ENCODE measurements at regions not wholly inside any gene's neighbourhood (a gene's known extent, or its start where the extent isn't known, plus 50 kb on each side); places are given as distances from the start of the nearest gene placed in this dataset.

DNA sequence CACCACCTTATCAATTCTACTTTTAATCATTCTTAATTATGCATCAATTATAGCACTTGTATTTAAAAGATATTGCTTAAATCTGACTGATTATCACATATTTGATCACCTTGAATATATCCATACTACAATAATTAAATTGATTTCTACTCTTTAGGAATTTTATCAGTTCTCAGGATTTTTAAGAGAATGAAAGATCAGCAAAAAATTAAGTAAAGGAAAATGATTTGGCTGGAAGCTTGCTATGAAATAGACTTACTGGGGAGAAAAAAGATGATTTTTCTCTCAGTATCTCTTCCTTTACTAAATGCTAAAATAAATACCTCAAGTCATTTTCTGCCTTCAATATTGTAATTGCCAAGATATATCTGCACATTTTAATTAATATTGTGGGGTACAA lies 848.6 kb downstream of the LTN1 start:
- DNase-seq, result no peak
- no peak for TF ChIP-seq POLR2A (IDR thresholded peaks at IDR 0.05)
- no peak for TF ChIP-seq CTCF (IDR thresholded peaks at IDR 0.05)
- Histone ChIP-seq H3K36me3 (no peaks in the 10 kb centered on the region), H3K9me3 (no peaks in the 10 kb centered on the region), H3K27ac (no peak overlapping the region), H3K27me3 (no peaks in the 10 kb centered on the region), H3K4me3 (no peak overlapping the region), H3K4me1 (no peaks in the 10 kb centered on the region)

- no peak for DNase-seq
- H3K27ac ChIP-seq, result peak overlapping the region in 2 of 4 donors; percentile 0 to 32
- H3K36me3 ChIP-seq, result no peaks in the 10 kb centered on the region
- H3K4me3 ChIP-seq, result no peak overlapping the region
- H3K9me3 ChIP-seq, result no peaks in the 10 kb centered on the region
- H3K4me1 ChIP-seq, result no peaks in the 10 kb centered on the region
- no peak for TF ChIP-seq POLR2A (IDR thresholded peaks at IDR 0.05)
- no peak for TF ChIP-seq CTCF (IDR thresholded peaks at IDR 0.05)
- H3K27me3 ChIP-seq, result no peaks in the 10 kb centered on the region
These were observed 850.0 kb downstream of the LTN1 start for GRCh38 chr21:28142697-28143096.

GRCh38 chr21:28138272-28138671 lies 854.4 kb downstream of the LTN1 start:
- Histone ChIP-seq H3K27ac (no peak overlapping the region), H3K4me3 (no peak overlapping the region), H3K4me1 (no peaks in the 10 kb centered on the region), H3K27me3 (no peaks in the 10 kb centered on the region), H3K36me3 (no peaks in the 10 kb centered on the region), H3K9me3 (no peaks in the 10 kb centered on the region)
- no peak for DNase-seq
- TF ChIP-seq POLR2A (IDR thresholded peaks at IDR 0.05), result no peak
- TF ChIP-seq CTCF (IDR thresholded peaks at IDR 0.05), result no peak

DNA sequence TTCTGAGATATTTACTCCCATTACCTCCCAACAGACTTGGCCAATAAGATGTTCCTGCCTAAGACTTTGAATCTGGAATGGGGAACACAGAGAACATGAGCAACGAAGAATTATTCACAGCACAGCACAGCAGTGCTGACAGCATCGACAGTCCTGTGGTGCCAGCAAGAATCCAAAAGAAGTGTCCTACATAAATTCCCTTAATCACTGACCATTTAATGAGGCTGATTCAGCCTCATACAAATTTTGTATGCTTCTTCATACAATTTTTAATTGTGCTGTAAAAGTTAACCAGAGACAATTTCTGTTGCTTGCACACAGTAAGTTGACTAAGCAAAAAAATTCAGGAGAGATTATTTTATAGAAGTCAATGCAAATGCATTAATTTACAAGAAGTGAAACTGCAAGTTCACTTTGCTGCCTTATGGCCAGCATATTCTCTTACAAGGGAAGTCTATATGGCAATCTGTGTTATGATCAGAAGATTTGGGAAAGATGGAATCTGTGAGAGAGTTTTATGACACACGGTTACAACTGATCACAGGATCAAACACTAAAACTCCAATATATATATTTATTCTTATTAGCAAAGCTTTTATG lies 855.9 kb downstream of the LTN1 start:
- DNase-seq, result no peak
- Histone ChIP-seq H3K4me1 (no peaks in the 10 kb centered on the region), H3K27ac (no peak overlapping the region), H3K9me3 (no peaks in the 10 kb centered on the region), H3K4me3 (no peak overlapping the region), H3K27me3 (no peaks in the 10 kb centered on the region), H3K36me3 (no peaks in the 10 kb centered on the region)
- no peak for TF ChIP-seq CTCF (IDR thresholded peaks at IDR 0.05)
- no peak for TF ChIP-seq POLR2A (IDR thresholded peaks at IDR 0.05)

DNA sequence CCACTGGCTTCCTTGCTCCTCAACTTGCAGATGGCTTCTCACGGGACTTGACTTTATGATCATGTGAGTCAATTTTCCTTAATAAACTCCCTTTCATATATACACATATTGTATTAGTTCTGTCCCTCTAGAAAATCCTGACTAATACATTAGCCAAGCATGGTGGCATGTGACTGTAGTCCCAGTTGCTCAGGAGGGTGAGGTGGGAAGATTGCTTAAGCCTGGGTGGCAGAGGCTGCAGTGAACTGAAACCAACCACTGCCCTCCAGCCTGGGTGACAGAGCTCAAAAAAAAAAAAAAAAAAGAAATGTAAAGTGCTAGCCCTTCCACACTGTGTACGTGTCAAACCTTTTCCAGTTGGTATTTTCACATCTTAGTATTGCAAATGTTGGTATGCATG lies 857.0 kb downstream of the LTN1 start:
- Histone ChIP-seq H3K27ac (no peak overlapping the region), H3K4me1 (no peaks in the 10 kb centered on the region), H3K9me3 (peaks cover 0 to 9% (median 0%) of the 10 kb centered on the region in 4 donors), H3K36me3 (no peaks in the 10 kb centered on the region), H3K27me3 (no peaks in the 10 kb centered on the region), H3K4me3 (no peak overlapping the region)
- DNase-seq, result no peak
- TF ChIP-seq POLR2A (IDR thresholded peaks at IDR 0.05) (no peak), CTCF (IDR thresholded peaks at IDR 0.05) (no peak)

GRCh38 chr21:28133116-28133515 lies 859.6 kb downstream of the LTN1 start:
- no peak for DNase-seq
- no peaks in the 10 kb centered on the region for H3K36me3 ChIP-seq
- TF ChIP-seq POLR2A (IDR thresholded peaks at IDR 0.05) (no peak), CTCF (IDR thresholded peaks at IDR 0.05) (no peak)
- no peak overlapping the region for H3K4me3 ChIP-seq
- H3K27me3 ChIP-seq, result no peaks in the 10 kb centered on the region
- H3K27ac ChIP-seq, result no peak overlapping the region
- no peaks in the 10 kb centered on the region for H3K4me1 ChIP-seq
- H3K9me3 ChIP-seq, result peaks cover 0 to 9% (median 0%) of the 10 kb centered on the region in 4 donors
